ENCODE measurements at regions not wholly inside any gene's neighbourhood (a gene's known extent, or its start where the extent isn't known, plus 50 kb on each side); places are given as distances from the start of the nearest gene placed in this dataset.

DNA sequence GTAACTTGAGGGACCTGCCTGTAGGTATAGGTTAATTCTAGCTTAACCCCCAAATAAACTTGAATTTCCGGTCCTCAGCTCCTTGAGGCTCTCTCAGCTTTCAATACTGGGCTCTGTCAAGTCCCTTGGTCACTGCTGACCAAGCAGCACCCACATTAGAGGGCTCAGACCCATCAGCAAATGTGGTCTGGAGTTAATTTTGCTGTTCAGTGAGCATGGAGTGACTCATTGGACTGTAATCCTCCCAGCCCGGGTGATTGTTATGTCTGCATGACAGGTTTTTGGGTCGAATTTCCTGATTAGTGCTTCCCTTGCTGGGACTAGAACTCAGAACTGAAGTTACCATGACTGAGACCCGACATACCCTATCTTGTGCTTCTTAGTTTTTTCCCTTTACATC lies 130.6 kb downstream of the URB2 start:
- H3K36me3 Mint-ChIP-seq (ENCODE audit: low read depth) = 0 out of 2 replicates have a peak, but pooled peaks cover 4% of the 10 kb centered on the region
- peaks cover 71% of the 10 kb centered on the region for H3K4me1 Mint-ChIP-seq (ENCODE audit: low read depth)
- peak overlapping the region; percentile 87 for H3K27ac Mint-ChIP-seq
- no peaks in the 10 kb centered on the region; the same call in 1 of the 2 replicates for H3K9me3 Mint-ChIP-seq
- TF ChIP-seq, protein P1, sequence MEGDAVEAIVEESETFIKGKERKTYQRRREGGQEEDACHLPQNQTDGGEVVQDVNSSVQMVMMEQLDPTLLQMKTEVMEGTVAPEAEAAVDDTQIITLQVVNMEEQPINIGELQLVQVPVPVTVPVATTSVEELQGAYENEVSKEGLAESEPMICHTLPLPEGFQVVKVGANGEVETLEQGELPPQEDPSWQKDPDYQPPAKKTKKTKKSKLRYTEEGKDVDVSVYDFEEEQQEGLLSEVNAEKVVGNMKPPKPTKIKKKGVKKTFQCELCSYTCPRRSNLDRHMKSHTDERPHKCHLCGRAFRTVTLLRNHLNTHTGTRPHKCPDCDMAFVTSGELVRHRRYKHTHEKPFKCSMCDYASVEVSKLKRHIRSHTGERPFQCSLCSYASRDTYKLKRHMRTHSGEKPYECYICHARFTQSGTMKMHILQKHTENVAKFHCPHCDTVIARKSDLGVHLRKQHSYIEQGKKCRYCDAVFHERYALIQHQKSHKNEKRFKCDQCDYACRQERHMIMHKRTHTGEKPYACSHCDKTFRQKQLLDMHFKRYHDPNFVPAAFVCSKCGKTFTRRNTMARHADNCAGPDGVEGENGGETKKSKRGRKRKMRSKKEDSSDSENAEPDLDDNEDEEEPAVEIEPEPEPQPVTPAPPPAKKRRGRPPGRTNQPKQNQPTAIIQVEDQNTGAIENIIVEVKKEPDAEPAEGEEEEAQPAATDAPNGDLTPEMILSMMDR (IDR thresholded peaks at IDR 0.05) = no peak
- peak; percentile 87 for DNase-seq
- H3K27me3 Mint-ChIP-seq (ENCODE audit: insufficient read depth) = no peaks in the 10 kb centered on the region; the same call in 1 of the 2 replicates
- peak overlapping the region; percentile 65; the same call in 1 of the 2 replicates for H3K4me3 Mint-ChIP-seq

DNA sequence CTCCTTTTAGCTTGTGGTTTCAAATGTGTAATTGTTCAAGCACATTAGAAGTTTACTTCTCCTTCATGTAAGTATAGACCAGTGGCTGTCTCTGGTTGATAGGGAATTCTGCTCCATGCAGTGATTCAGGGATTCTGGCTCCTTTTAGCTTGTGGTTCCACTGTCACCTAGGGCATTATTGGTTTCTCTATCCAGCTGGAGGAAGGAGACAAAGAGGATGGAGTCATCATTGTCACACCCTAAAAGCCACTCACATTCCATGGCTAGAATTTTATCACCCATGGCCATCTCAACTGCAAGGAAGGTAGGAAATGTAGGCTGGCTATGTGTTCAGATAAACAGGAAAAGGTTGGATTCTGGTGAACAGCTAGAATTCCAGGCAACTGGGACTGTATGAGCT lies 131.2 kb downstream of the URB2 start:
- Mint-ChIP-seq H3K27ac (peak overlapping the region; percentile 87), H3K4me3 (no peak overlapping the region), H3K9me3 (no peaks in the 10 kb centered on the region; the same call in 1 of the 2 replicates), H3K36me3 (ENCODE audit: low read depth) (0 out of 2 replicates have a peak, but pooled peaks cover 4% of the 10 kb centered on the region), H3K4me1 (ENCODE audit: low read depth) (peaks cover 71% of the 10 kb centered on the region), H3K27me3 (ENCODE audit: insufficient read depth) (no peaks in the 10 kb centered on the region; the same call in 1 of the 2 replicates)
- peak; percentile 70 for DNase-seq
- TF ChIP-seq, protein P1 (IDR thresholded peaks at IDR 0.05) = no peak

DNA sequence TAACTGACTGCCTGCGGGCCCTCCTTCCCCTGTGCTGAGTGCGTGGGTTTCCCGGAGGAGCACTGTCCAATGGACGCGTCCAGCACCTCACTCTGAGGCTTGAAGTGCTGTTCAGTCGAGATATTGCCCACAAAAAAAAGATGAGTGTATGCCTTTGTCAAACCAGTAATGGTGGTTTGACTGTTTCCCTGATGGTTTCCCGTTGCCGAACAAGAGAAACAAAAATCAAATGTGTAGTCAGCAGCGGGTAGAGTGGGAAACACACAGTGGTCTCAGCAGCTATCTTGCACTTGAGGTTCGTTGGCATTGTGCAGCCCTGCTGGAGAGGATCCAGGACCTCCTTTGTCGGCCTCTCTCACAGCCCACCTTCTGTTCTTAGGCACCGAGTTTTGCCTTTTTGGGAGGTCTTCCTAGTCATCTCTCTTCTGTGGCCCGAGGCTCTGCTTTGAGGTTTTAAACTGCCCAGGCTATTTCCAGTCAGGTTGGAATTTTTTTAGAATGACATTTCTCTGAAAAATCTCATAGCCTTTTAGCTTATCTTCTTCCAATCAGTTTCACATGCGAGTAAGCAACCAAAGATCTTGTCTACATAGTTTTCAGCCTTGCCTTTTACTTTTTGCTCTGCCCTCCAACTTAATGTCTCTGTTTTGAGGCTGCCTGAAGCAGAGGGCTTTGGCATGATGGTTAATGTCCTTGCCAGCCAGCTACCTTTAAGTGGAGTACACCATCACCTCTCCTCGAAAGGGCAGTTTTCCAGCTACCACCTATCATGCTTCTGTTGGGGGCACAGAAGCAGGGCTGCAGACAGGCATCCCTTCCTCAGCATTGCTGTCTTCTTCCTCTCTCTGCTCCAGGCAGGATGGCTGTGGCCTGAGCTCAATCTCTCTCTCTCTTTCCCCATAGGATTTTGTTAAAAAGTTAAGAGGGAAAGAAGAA lies 132.3 kb downstream of the URB2 start:
- DNase-seq = peak; percentile 86
- peak overlapping the region; percentile 87 for H3K27ac Mint-ChIP-seq

DNA sequence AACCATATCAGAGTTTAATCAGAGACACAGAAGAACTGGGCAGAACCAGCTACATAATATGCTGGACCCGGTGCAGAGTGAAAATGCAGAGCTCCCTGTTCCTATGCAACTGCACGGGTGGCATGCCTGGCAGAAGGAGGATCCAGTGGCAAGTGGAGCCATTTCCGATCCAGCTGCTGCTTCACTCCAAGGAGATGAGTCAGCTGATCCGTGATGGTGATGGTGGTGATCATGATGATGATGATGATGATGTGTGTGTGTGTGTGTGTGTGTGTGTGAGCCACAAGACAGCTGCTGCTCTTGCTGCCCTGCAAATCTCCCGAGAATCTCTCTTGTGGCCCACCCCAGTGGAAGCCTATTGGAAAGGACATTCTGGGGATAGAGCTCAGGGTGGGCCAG lies 133.0 kb downstream of the URB2 start:
- H3K4me1 Mint-ChIP-seq (ENCODE audit: low read depth) = peaks cover 69% of the 10 kb centered on the region

More for the DNA sequence above, 132.3 kb downstream of the URB2 start:
- TF ChIP-seq, protein P1 (IDR thresholded peaks at IDR 0.05) = no peak
- H3K4me1 Mint-ChIP-seq (ENCODE audit: low read depth) = peaks cover 71% of the 10 kb centered on the region
- 0 out of 2 replicates have a peak, but pooled peaks cover 4% of the 10 kb centered on the region for H3K36me3 Mint-ChIP-seq (ENCODE audit: low read depth)
- no peaks in the 10 kb centered on the region; the same call in 1 of the 2 replicates for H3K9me3 Mint-ChIP-seq
- H3K27me3 Mint-ChIP-seq (ENCODE audit: insufficient read depth) = no peaks in the 10 kb centered on the region; the same call in 1 of the 2 replicates
- peak overlapping the region; percentile 68 for H3K4me3 Mint-ChIP-seq

DNA sequence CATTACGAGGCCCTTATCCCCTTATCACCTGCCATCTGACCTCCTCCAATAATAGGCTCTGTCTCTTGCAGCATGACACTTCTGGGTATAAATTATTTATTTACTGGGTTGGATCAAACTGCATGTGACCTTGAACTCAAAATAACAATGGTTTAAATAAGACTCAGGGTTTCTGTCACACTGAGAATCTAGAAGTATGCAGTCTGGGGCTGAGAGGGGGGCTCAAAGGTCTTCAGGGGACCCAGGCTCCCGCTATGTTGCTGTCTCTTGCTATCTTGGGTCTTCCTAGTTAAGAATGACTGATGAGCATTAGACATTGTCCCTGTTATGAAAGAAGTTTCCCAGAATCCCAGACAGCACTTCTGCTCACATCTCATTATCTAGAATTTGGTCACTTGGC lies 133.5 kb downstream of the URB2 start:
- peaks cover 64% of the 10 kb centered on the region for H3K4me1 Mint-ChIP-seq (ENCODE audit: low read depth)
- TF ChIP-seq, protein P1 (IDR thresholded peaks at IDR 0.05) = no peak
- H3K27me3 Mint-ChIP-seq (ENCODE audit: insufficient read depth) = peaks cover 2% of the 10 kb centered on the region; the same call in 1 of the 2 replicates
- H3K9me3 Mint-ChIP-seq = no peaks in the 10 kb centered on the region; the same call in 1 of the 2 replicates
- no peak for DNase-seq
- no peaks in the 10 kb centered on the region for H3K36me3 Mint-ChIP-seq (ENCODE audit: low read depth)
- H3K4me3 Mint-ChIP-seq = peak overlapping the region; percentile 68
- peak overlapping the region; percentile 87 for H3K27ac Mint-ChIP-seq

More for the DNA sequence above, 133.0 kb downstream of the URB2 start:
- TF ChIP-seq, protein P1 (IDR thresholded peaks at IDR 0.05) = no peak
- peak overlapping the region; percentile 87 for H3K27ac Mint-ChIP-seq
- H3K4me3 Mint-ChIP-seq = peak overlapping the region; percentile 68
- peak; percentile 91 for DNase-seq
- 0 out of 2 replicates have a peak, but pooled peaks cover 4% of the 10 kb centered on the region for H3K36me3 Mint-ChIP-seq (ENCODE audit: low read depth)
- no peaks in the 10 kb centered on the region; the same call in 1 of the 2 replicates for H3K27me3 Mint-ChIP-seq (ENCODE audit: insufficient read depth)
- H3K9me3 Mint-ChIP-seq = no peaks in the 10 kb centered on the region; the same call in 1 of the 2 replicates

Data from HFFc6 (cell line).